HEK293T (cell line): ENCODE measurements at regions not wholly inside any gene's neighbourhood (a gene's known extent, or its start where the extent isn't known, plus 50 kb on each side); places are given as distances from the start of the nearest gene placed in this dataset.

Source experiments
- CTCF ChIA-PET: fragments of 350-600 bp; formaldehyde crosslinking; extraction: SDS; loops from one replicate; lab custom pipeline; 2021; ENCODE audit warnings: antibody characterized with exemption, inconsistent platforms; lab: Yijun Ruan, JAX
- POLR2A ChIA-PET: fragments of 350-600 bp; formaldehyde crosslinking; extraction: SDS; loops from one replicate; lab custom pipeline; 2020; ENCODE audit warnings: antibody characterized with exemption, inconsistent platforms; lab: Yijun Ruan, JAX
- DNase-seq: peaks from one replicate; pipeline ENCODE4 v3.0.0; 2012; ENCODE audit warnings: mixed read lengths; ENCODE audit errors: extremely low spot score
- ARNT ChIP-seq: fragments of 450-650 bp; IDR thresholded peaks from 2 replicates; pipeline ENCODE4 v1.6.1; 2017; ENCODE audit warnings: mild to moderate bottlenecking
- BHLHE40 ChIP-seq: fragments of 450-650 bp; IDR thresholded peaks from 2 replicates; pipeline ENCODE4 v1.6.1; 2016; ENCODE audit warnings: mild to moderate bottlenecking, moderate library complexity, borderline replicate concordance
- CTBP1 ChIP-seq: fragments of 450-650 bp; IDR thresholded peaks from 2 replicates; pipeline ENCODE4 v1.6.1; 2016; ENCODE audit warnings: borderline replicate concordance
- ELF4 ChIP-seq: fragments of 450-650 bp; IDR thresholded peaks from 2 replicates; pipeline ENCODE4 v1.6.1; 2017; ENCODE audit warnings: antibody characterized with exemption
- FOXA1 ChIP-seq: fragments of 450-650 bp; IDR thresholded peaks from 2 replicates; pipeline ENCODE4 v1.6.1; 2016; ENCODE audit warnings: mild to moderate bottlenecking
- FOXK2 ChIP-seq: fragments of 450-650 bp; IDR thresholded peaks from 2 replicates; pipeline ENCODE4 v1.6.1; 2016; ENCODE audit warnings: mild to moderate bottlenecking
- FOXM1 ChIP-seq: fragments of 450-650 bp; IDR thresholded peaks from 2 replicates; pipeline ENCODE4 v1.6.1; 2017; ENCODE audit warnings: mild to moderate bottlenecking, borderline replicate concordance
- HDGF ChIP-seq: fragments of 450-650 bp; IDR thresholded peaks from 2 replicates; pipeline ENCODE4 v1.6.1; 2017; ENCODE audit warnings: antibody characterized with exemption, borderline replicate concordance
- L3MBTL2 ChIP-seq: fragments of 450-650 bp; conservative IDR thresholded peaks from 2 replicates; pipeline ENCODE4 v1.6.1; 2016; ENCODE audit warnings: mild to moderate bottlenecking
- LEF1 ChIP-seq: fragments of 450-650 bp; IDR thresholded peaks from 2 replicates; pipeline ENCODE4 v1.6.1; 2017; ENCODE audit warnings: mild to moderate bottlenecking, borderline replicate concordance
- NFRKB ChIP-seq: fragments of 450-650 bp; IDR thresholded peaks from 2 replicates; pipeline ENCODE4 v1.6.1; 2016; ENCODE audit warnings: mild to moderate bottlenecking, moderate library complexity
- SP1 ChIP-seq: fragments of 450-650 bp; IDR thresholded peaks from 2 replicates; pipeline ENCODE4 v1.6.1; 2017
- SUZ12 ChIP-seq: fragments of 450-650 bp; IDR thresholded peaks from 2 replicates; pipeline ENCODE4 v1.6.1; 2016; ENCODE audit warnings: mild to moderate bottlenecking
- TARDBP ChIP-seq: fragments of 450-650 bp; IDR thresholded peaks from 2 replicates; pipeline ENCODE4 v1.6.1; 2016
- ZNF384 ChIP-seq: fragments of 450-650 bp; IDR thresholded peaks from 2 replicates; pipeline ENCODE4 v1.6.1; 2016
- TF ChIP-seq, protein P1 (sequence below): fragments of 450-650 bp; IDR thresholded peaks from 2 replicates; pipeline ENCODE4 v1.6.1; 2016

- POLR2A ChIA-PET = no interaction called here
- TF ChIP-seq FOXK2 (no peak), SUZ12 (no peak), BHLHE40 (no peak), ARNT (no peak), L3MBTL2 (no peak)
- TF ChIP-seq, protein P1, sequence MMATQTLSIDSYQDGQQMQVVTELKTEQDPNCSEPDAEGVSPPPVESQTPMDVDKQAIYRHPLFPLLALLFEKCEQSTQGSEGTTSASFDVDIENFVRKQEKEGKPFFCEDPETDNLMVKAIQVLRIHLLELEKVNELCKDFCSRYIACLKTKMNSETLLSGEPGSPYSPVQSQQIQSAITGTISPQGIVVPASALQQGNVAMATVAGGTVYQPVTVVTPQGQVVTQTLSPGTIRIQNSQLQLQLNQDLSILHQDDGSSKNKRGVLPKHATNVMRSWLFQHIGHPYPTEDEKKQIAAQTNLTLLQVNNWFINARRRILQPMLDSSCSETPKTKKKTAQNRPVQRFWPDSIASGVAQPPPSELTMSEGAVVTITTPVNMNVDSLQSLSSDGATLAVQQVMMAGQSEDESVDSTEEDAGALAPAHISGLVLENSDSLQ = no peak
- no peak for DNase-seq
- CTCF ChIA-PET = no interaction called here
These were observed 636.7 kb downstream of the PLA2G4A start for GRCh38 chr1:187465441-187465840.

DNA sequence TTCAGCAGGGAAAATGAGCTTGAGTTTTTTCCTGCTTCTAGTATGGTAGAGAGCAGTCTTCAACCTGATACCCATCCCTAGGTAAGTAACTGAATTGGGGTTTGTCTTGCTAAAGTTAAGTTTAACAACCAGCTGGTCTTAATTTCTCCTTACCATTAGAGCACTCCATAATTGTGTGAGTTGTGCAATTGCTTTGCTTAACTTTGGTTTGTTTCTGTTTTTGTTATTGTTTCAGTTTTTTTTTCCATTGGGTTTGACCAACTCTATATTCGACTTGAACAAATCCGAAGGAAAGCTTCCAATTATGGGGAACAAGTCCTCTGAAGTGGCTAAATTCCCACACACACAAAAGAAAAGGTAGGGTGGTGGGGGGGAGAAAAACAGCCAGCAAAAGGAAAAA lies 641.1 kb downstream of the PLA2G4A start:
- ChIA-PET POLR2A (no interaction called here), CTCF (no interaction called here)

GRCh38 chr1:187471555-187471954 lies 642.8 kb downstream of the PLA2G4A start:
- no peak for TF ChIP-seq LEF1
- no peak for TF ChIP-seq TARDBP
- no peak for TF ChIP-seq SP1
- TF ChIP-seq CTBP1 = no peak
- no peak for TF ChIP-seq HDGF
- TF ChIP-seq ZNF384 = no peak
- no peak for TF ChIP-seq FOXM1
- no peak for TF ChIP-seq ARNT
- TF ChIP-seq L3MBTL2 = no peak
- no peak for TF ChIP-seq NFRKB
- TF ChIP-seq SUZ12 = no peak
- TF ChIP-seq, protein P1 = no peak
- DNase-seq = no peak
- ChIA-PET POLR2A (no interaction called here), CTCF (no interaction called here)

More for the DNA sequence above, 641.1 kb downstream of the PLA2G4A start:
- TF ChIP-seq FOXM1 (no peak), CTBP1 (no peak), ELF4 (no peak), ARNT (no peak), TARDBP (no peak)
- TF ChIP-seq, protein P1 = no peak
- DNase-seq = no peak

DNA sequence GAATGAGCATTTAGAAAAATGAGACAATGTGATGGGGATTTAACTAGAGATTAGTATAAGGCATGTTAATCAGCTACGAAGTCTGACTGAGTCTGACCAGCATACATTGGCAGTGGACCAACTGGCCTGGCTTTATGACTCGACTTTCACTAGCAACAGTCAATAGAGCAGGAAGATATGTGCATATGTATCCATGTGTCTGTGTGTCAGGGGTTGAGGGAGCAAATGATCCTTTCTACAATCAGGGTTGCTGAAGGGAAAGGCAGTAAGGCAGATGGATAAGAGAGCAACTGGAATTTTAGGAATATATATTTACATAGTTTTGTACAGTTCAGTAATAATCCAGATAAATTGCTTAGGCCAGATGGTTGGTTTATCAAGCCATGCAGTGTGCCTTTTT lies 645.6 kb downstream of the PLA2G4A start:
- no peak for DNase-seq
- TF ChIP-seq FOXA1 (no peak), SP1 (no peak), HDGF (no peak), CTBP1 (no peak), FOXK2 (no peak), ZNF384 (no peak), TARDBP (no peak), NFRKB (no peak), ARNT (no peak), SUZ12 (no peak), LEF1 (no peak)
- TF ChIP-seq, protein P1 = no peak
- POLR2A ChIA-PET = no interaction called here
- CTCF ChIA-PET = no interaction called here

DNA sequence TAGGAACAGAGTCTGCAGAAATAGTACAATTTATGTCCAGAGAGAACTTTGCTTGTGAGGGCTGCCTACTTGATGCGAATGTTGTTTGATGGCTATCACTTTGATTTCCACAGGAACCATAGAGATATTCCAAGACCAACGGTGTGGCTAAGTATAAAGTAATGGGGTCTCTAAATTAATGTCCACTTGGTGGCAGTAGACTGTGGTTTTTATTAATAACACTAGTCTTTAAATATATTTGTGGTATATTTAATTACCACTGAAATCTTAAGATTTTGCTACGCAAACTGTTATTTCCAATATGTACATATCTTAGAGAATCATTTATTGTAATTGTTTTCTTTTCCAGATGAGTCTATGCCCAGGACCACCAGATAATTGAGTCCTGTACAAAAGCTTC lies 647.9 kb downstream of the PLA2G4A start:
- CTCF ChIA-PET = interaction anchor here (1.1 kb wide), 1 partner anchor 491 kb away, joined by 3 read pairs; no protein-coding TSS in a partner anchor
- POLR2A ChIA-PET = no interaction called here
- no peak for DNase-seq
- TF ChIP-seq BHLHE40 (no peak), ARNT (no peak), ELF4 (no peak), CTBP1 (no peak), ZNF384 (no peak), FOXM1 (no peak), SUZ12 (no peak), SP1 (no peak), FOXK2 (no peak), TARDBP (no peak), L3MBTL2 (no peak), LEF1 (no peak), FOXA1 (no peak), NFRKB (no peak), HDGF (no peak)
- TF ChIP-seq, protein P1 = no peak

- DNase-seq = no peak
- ChIA-PET CTCF (no interaction called here), POLR2A (no interaction called here)
- TF ChIP-seq SP1 = no peak
- no peak for TF ChIP-seq BHLHE40
- TF ChIP-seq SUZ12 = no peak
- no peak for TF ChIP-seq FOXA1
- TF ChIP-seq TARDBP = no peak
- TF ChIP-seq ZNF384 = no peak
- TF ChIP-seq ARNT = no peak
- TF ChIP-seq FOXK2 = no peak
- TF ChIP-seq NFRKB = no peak
- TF ChIP-seq CTBP1 = no peak
- TF ChIP-seq ELF4 = no peak
- TF ChIP-seq HDGF = no peak
- TF ChIP-seq, protein P1 = no peak
- no peak for TF ChIP-seq L3MBTL2
- no peak for TF ChIP-seq LEF1
- TF ChIP-seq FOXM1 = no peak
These were observed 648.4 kb downstream of the PLA2G4A start for GRCh38 chr1:187477103-187477502.
